K562 (cell line): ENCODE measurements at regions not wholly inside any gene's neighbourhood (a gene's known extent, or its start where the extent isn't known, plus 50 kb on each side); places are given as distances from the start of the nearest gene placed in this dataset.
A peak's percentile ranks its signal among the peaks of the same experiment; 100 is the strongest.

ENCODE experiments used
- ATAC-seq: fragments of 200-7000 bp; cut with Tn5 transposase; 3 replicates; pipeline ENCODE4 v1.9.1; 2020; ENCODE audit warnings: moderate library complexity
- BruUV-seq: library from RNA; stranded (reverse); fragments of 400-500 nt; replicated peaks from 2 replicates; lab custom pipeline; 2021; lab: Mats Ljungman, UMichigan
- CTCF ChIA-PET: fragments of 300-600 bp; formaldehyde crosslinking; extraction: SDS; loops from one replicate; lab custom pipeline; 2021; ENCODE audit warnings: low intra/inter-chr PET ratio; lab: Yijun Ruan, JAX
- POLR2A ChIA-PET: fragments of 300-600, 350-650 bp; sonication (Branson Sonifier 250); formaldehyde crosslinking; extraction: SDS; loops from one replicate; lab custom pipeline; 2021; ENCODE audit warnings: antibody characterized with exemption, inconsistent platforms; lab: Yijun Ruan, JAX
- DNase-seq, 4 experiments: peaks; one replicate each; pipeline versions ENCODE4 v3.0.0 to v3.0.0-alpha.2; 2011 to 2018; ENCODE audit warnings: low spot score in 3 of 4, mixed read lengths in 3 of 4; ENCODE audit errors: extremely low read depth in 1 of 4
- FAIRE-seq: peaks from 2 replicates; lab custom pipeline; 2011; peaks lifted over from hg19 to GRCh38; lab: Jason Lieb, UNC
- H2AFZ ChIP-seq: 2 replicates; pipeline ENCODE4 v1.6.0; 2011; ENCODE audit warnings: low read depth, low read length, control low read depth, inconsistent platforms
- H3K27ac ChIP-seq: fragments of 200-600 bp; 3 replicates; pipeline ENCODE4 v1.8.0; 2011; ENCODE audit warnings: low read depth, mild to moderate bottlenecking, control low read depth, inconsistent platforms, low read length, moderate library complexity, mixed read lengths; ENCODE audit errors: extremely low read depth
- H3K27me3 ChIP-seq, 2 experiments: fragments of 300-600 bp in 1 of 2; 2 replicates in 1 of 2; 3 replicates in 1 of 2; pipeline versions ENCODE4 v1.6.0 to v1.8.0; 2011; ENCODE audit warnings: inconsistent platforms in 2 of 2, low read length in 2 of 2, mild to moderate bottlenecking in 1 of 2, mixed read lengths in 1 of 2, moderate library complexity in 1 of 2; ENCODE audit not compliant: control insufficient read depth in 2 of 2, insufficient read depth in 2 of 2
- H3K36me3 ChIP-seq: fragments of 300-600 bp; 3 replicates; pipeline ENCODE4 v1.8.0; 2011; ENCODE audit warnings: mild to moderate bottlenecking, low read length, inconsistent platforms; ENCODE audit not compliant: control insufficient read depth, insufficient read depth
- H3K4me1 ChIP-seq, 2 experiments: fragments of 200-600 bp in 1 of 2; replicated peaks in 1 of 2; 2 replicates in 1 of 2; 3 replicates in 1 of 2; pipeline versions ENCODE4 v1.5.1 to v1.8.0; 2011; ENCODE audit warnings: inconsistent platforms in 2 of 2, low read length in 2 of 2, mild to moderate bottlenecking in 1 of 2, mixed read lengths in 1 of 2, moderate library complexity in 1 of 2; ENCODE audit not compliant: control insufficient read depth in 2 of 2, insufficient read depth in 2 of 2
- H3K4me2 ChIP-seq: 2 replicates; pipeline ENCODE4 v1.6.1; 2011; ENCODE audit warnings: low read length, control low read depth, inconsistent platforms, mixed read lengths; ENCODE audit not compliant: insufficient read depth
- H3K4me3 ChIP-seq: fragments of 200-600 bp; sonication (generic), shearing (Covaris generic); 2 replicates; pipeline ENCODE4 v1.5.1; 2016; ENCODE audit warnings: control low read depth, inconsistent platforms
- H3K79me2 ChIP-seq: fragments of 200-600 bp; 3 replicates; pipeline ENCODE4 v1.8.0; 2011; ENCODE audit warnings: low read length, inconsistent platforms; ENCODE audit not compliant: control insufficient read depth, insufficient read depth
- H3K9ac ChIP-seq, 2 experiments: 2 replicates each; pipeline versions ENCODE4 v1.6.0 to v1.6.1; 2011; ENCODE audit warnings: low read depth in 2 of 2, low read length in 2 of 2, control low read depth in 1 of 2, inconsistent platforms in 1 of 2, mild to moderate bottlenecking in 1 of 2, mixed read lengths in 1 of 2; ENCODE audit not compliant: insufficient read depth in 1 of 2
- H3K9me1 ChIP-seq: one replicate; pipeline ENCODE4 v1.6.0; 2011; ENCODE audit warnings: inconsistent platforms, mild to moderate bottlenecking, low read length, moderate library complexity; ENCODE audit not compliant: control insufficient read depth, insufficient read depth
- H3K9me3 ChIP-seq: replicated peaks from 2 replicates; pipeline ENCODE4 v1.5.1; 2011; ENCODE audit warnings: low read depth, low read length, inconsistent platforms; ENCODE audit not compliant: control insufficient read depth, insufficient read depth
- H4K20me1 ChIP-seq: replicated peaks from 2 replicates; pipeline ENCODE4 v1.6.1; 2011; ENCODE audit warnings: low read length, inconsistent platforms, mixed read lengths; ENCODE audit not compliant: control insufficient read depth, insufficient read depth
- CSDE1 ChIP-seq, 2 experiments: fragments of 450-650 bp; IDR thresholded peaks; 2 replicates each; pipeline ENCODE4 v1.6.1; 2016; ENCODE audit warnings: mild to moderate bottlenecking in 1 of 2
- E2F1 ChIP-seq: sonication (generic); formaldehyde crosslinking; IDR thresholded peaks from 2 replicates; pipeline ENCODE4 v1.8.1; 2023; ENCODE audit warnings: mild to moderate bottlenecking, missing genetic modification reagents, moderate library complexity
- EWSR1 ChIP-seq: fragments of 450-650 bp; IDR thresholded peaks from 2 replicates; pipeline ENCODE4 v1.6.1; 2018; ENCODE audit warnings: borderline replicate concordance, mild to moderate bottlenecking, low read depth, moderate library complexity; ENCODE audit not compliant: partially characterized antibody
- HMGN3 ChIP-seq: IDR thresholded peaks from 2 replicates; pipeline ENCODE4 v1.6.1; 2011; ENCODE audit warnings: borderline replicate concordance, low read depth, mild to moderate bottlenecking, mixed read lengths, low read length; ENCODE audit not compliant: insufficient read length; ENCODE audit errors: extremely low read depth
- JUN ChIP-seq, 2 experiments: sonication (generic) in 1 of 2; formaldehyde crosslinking in 1 of 2; IDR thresholded peaks; 2 replicates each; pipeline versions ENCODE4 v1.6.1 to v1.8.0; 2012 to 2022; ENCODE audit warnings: borderline replicate concordance in 2 of 2, mild to moderate bottlenecking in 2 of 2, improper control_type of control experiment in 1 of 2, low read depth in 1 of 2, low read length in 1 of 2, missing genetic modification reagents in 1 of 2
- MAFG ChIP-seq: fragments of 450-650 bp; conservative IDR thresholded peaks from 2 replicates; pipeline ENCODE4 v1.6.1; 2016; ENCODE audit warnings: missing genetic modification characterization, missing compliant biosample characterization
- MAZ ChIP-seq, 2 experiments: fragments of 450-650 bp in 1 of 2; sonication (generic) in 1 of 2; formaldehyde crosslinking; IDR thresholded peaks in 1 of 2; conservative IDR thresholded peaks in 1 of 2; 2 replicates each; pipeline versions ENCODE4 v1.4.0 to v1.5.0; 2020; ENCODE audit warnings: mild to moderate bottlenecking in 1 of 2, missing genetic modification reagents in 1 of 2
- MEIS2 ChIP-seq: fragments of 450-650 bp; IDR thresholded peaks from 2 replicates; pipeline ENCODE4 v1.6.1; 2014; ENCODE audit warnings: mild to moderate bottlenecking; ENCODE audit not compliant: partially characterized antibody
- MIER1 ChIP-seq: fragments of 450-650 bp; IDR thresholded peaks from 2 replicates; pipeline ENCODE4 v1.6.1; 2016; ENCODE audit warnings: antibody characterized with exemption, mild to moderate bottlenecking, low read depth
- NCOR1 ChIP-seq: fragments of 450-650 bp; IDR thresholded peaks from 2 replicates; pipeline ENCODE4 v1.6.1; 2016; ENCODE audit warnings: mild to moderate bottlenecking, moderate library complexity
- SNAPC5 ChIP-seq: fragments of 250-450 bp; sonication (Bioruptor Pico); IDR thresholded peaks from 2 replicates; pipeline ENCODE4 v1.8.0; 2021; ENCODE audit warnings: moderate library complexity, mild to moderate bottlenecking, inconsistent platforms
- TAL1 ChIP-seq: fragments of 450-650 bp; IDR thresholded peaks from 2 replicates; pipeline ENCODE4 v1.6.1; 2016; ENCODE audit warnings: mild to moderate bottlenecking
- THRAP3 ChIP-seq: fragments of 450-650 bp; IDR thresholded peaks from 2 replicates; pipeline ENCODE4 v1.6.1; 2016; ENCODE audit warnings: mild to moderate bottlenecking, inconsistent platforms, borderline replicate concordance
- TRIM24 ChIP-seq, 2 experiments: fragments of 450-650 bp; IDR thresholded peaks; 2 replicates each; pipeline ENCODE4 v1.6.1; 2016
- ZNF165 ChIP-seq: fragments of 250-450 bp; sonication (Bioruptor Pico); IDR thresholded peaks from 2 replicates; pipeline ENCODE4 v1.4.0; 2020; ENCODE audit warnings: borderline replicate concordance
- ZNF384 ChIP-seq: IDR thresholded peaks from 2 replicates; pipeline ENCODE4 v1.6.1; 2012; ENCODE audit warnings: low read depth, low read length, improper control_type of control experiment
- ZNF561 ChIP-seq: fragments of 450-650 bp; formaldehyde crosslinking; conservative IDR thresholded peaks from 2 replicates; pipeline ENCODE4 v1.4.0; 2020; ENCODE audit warnings: mild to moderate bottlenecking, moderate library complexity
- WGBS: fragments of 100-300 bp; shearing (Covaris generic); methylation state at CpG from one replicate; pipeline ENCODE4 v1.1.6; 2016; ENCODE audit warnings: low coverage, mixed read lengths; ENCODE audit not compliant: insufficient coverage; ENCODE audit errors: missing lambda C conversion rate; 5-methylcytosine and 5-hydroxymethylcytosine counted together
- in situ Hi-C: fragments of 300-500 bp; cut with MboI; formaldehyde crosslinking; loops from 4 replicates; pipeline ENCODE4 v1.15.0; 2018; ENCODE audit warnings: inconsistent platforms, mixed read lengths
- intact Hi-C: fragments of 100-400 bp; cut with micrococcal nuclease; formaldehyde crosslinking; loops from 2 replicates; pipeline ENCODE4 v1.14.2; 2022

GRCh38 chr6:14270925-14271788, 153.6 kb downstream of the CD83 start:
- Histone ChIP-seq H3K36me3 (no peaks in the 10 kb centered on the region), H3K27ac (no peak overlapping the region; the same call in 2 of the 3 replicates), H3K9me1 (no peaks in the 10 kb centered on the region), H3K9me3 (peaks cover 6% of the 10 kb centered on the region), H3K4me2 (peak overlapping the region; percentile 68), H3K4me1 (peaks cover 5 to 11% of the 10 kb centered on the region in 2 experiments; a peak in 4 of 5 replicates), H3K4me3 (no peak overlapping the region), H2AFZ (peak overlapping the region; percentile 71), H4K20me1 (no peaks in the 10 kb centered on the region), H3K27me3 (peaks cover 2 to 22% of the 10 kb centered on the region in 2 experiments; a peak in 3 of 5 replicates), H3K9ac (peak overlapping the region in 1 of 2 experiments; percentile 73; a peak in 2 of 4 replicates), H3K79me2 (no peaks in the 10 kb centered on the region)
- ChIA-PET POLR2A (interaction anchor here (0.8 to 1.3 kb wide), 2 partner anchors 15 to 359 kb away, joined by 4 to 5 read pairs; no protein-coding TSS in a partner anchor), CTCF (no interaction called here)
- intact Hi-C loops (no loop called here), in situ Hi-C loops (no loop called here)
- no TSS peak for BruUV-seq
- DNase-seq (peak; percentile 53 to 75 (median 62)), ATAC-seq (peak; percentile 83), FAIRE-seq (peak; percentile 85)
- 3% methylated on average over 11 of the region's 11 CpGs for WGBS
- no peak for TF ChIP-seq MIER1
- TF ChIP-seq ZNF165 (CRISPR knock-in tag) = no peak
- peak; percentile 88 for TF ChIP-seq ZNF384
- no peak for TF ChIP-seq SNAPC5 (CRISPR knock-in tag)
- 0 out of 2 replicates have a peak, but pooled peaks have one; percentile 4 for TF ChIP-seq JUN (IDR thresholded peaks at IDR 0.05; ENCODE audit: borderline replicate concordance, low read depth, low read length)
- TF ChIP-seq JUN (CRISPR knock-in tag; IDR thresholded peaks at IDR 0.05; ENCODE audit: borderline replicate concordance) = no peak
- TF ChIP-seq MAFG (tag) = peak; percentile 46; the same call in 1 of the 2 replicates
- TF ChIP-seq MEIS2 = peak; percentile 23
- TF ChIP-seq HMGN3 = no peak
- no peak for TF ChIP-seq E2F1
- TF ChIP-seq CSDE1 (IDR thresholded peaks at IDR 0.05) = no peak
- peak; percentile 46; the same call in 1 of the 2 replicates for TF ChIP-seq TAL1
- no peak for TF ChIP-seq THRAP3
- peak; percentile 13 to 23; a peak in 1 of 4 replicates for TF ChIP-seq MAZ (CRISPR knock-in tag; conservative IDR thresholded peaks at IDR 0.05 in 1 of 2, IDR thresholded peaks at IDR 0.05 in 1 of 2)
- TF ChIP-seq TRIM24 (IDR thresholded peaks at IDR 0.05) = peak in 1 of 2 experiments; percentile 53; a peak in 2 of 4 replicates
- no peak for TF ChIP-seq ZNF561
- no peak for TF ChIP-seq EWSR1
- TF ChIP-seq NCOR1 = peak; percentile 32; the same call in 1 of the 2 replicates
